ENCODE measurements at regions not wholly inside any gene's neighbourhood (a gene's known extent, or its start where the extent isn't known, plus 50 kb on each side); places are given as distances from the start of the nearest gene placed in this dataset.

DNA sequence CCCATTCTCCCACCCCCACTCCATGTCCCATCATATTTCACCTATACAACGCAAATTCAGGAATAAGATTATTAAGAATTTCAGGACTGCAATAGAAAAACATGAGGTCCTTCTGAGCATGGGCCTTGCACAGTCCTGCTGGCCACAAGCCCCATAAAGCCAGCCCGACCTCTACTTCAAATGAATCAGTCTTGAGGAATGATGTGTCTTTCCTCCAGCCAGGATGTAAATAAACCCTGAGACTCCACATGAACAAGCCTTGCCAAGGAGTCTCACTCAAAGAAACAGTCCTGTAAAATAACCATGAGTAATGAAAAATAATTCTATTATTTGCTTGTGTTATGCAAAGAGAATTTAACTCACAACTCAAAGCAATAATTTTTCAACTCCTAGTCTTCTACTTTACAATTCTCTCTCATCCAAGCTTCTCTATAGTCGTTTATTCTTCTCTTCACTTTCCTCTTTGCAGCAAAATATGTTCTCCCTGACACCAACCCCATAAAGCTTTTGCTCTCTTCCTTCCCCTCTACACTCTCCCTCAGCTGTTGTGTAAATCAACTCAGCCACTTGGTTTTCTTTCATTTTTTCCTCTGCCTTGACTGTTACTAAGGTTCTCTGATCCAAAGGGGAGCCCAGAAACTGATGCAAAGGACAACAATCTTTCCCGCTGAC, 140.1 kb upstream of the MOCS2 start:
- H3K4me1 ChIP-seq = no peaks in the 10 kb centered on the region
- H3K27me3 ChIP-seq = no peaks in the 10 kb centered on the region
- TF ChIP-seq, protein P1, sequence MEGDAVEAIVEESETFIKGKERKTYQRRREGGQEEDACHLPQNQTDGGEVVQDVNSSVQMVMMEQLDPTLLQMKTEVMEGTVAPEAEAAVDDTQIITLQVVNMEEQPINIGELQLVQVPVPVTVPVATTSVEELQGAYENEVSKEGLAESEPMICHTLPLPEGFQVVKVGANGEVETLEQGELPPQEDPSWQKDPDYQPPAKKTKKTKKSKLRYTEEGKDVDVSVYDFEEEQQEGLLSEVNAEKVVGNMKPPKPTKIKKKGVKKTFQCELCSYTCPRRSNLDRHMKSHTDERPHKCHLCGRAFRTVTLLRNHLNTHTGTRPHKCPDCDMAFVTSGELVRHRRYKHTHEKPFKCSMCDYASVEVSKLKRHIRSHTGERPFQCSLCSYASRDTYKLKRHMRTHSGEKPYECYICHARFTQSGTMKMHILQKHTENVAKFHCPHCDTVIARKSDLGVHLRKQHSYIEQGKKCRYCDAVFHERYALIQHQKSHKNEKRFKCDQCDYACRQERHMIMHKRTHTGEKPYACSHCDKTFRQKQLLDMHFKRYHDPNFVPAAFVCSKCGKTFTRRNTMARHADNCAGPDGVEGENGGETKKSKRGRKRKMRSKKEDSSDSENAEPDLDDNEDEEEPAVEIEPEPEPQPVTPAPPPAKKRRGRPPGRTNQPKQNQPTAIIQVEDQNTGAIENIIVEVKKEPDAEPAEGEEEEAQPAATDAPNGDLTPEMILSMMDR (IDR thresholded peaks at IDR 0.05) = no peak
- DNase-seq (ENCODE audit: low spot score) = no peak
- H3K9me3 ChIP-seq = no peaks in the 10 kb centered on the region
- H3K36me3 ChIP-seq = no peaks in the 10 kb centered on the region
- no peak overlapping the region for H3K4me3 ChIP-seq
- no peak overlapping the region for H3K27ac ChIP-seq

DNA sequence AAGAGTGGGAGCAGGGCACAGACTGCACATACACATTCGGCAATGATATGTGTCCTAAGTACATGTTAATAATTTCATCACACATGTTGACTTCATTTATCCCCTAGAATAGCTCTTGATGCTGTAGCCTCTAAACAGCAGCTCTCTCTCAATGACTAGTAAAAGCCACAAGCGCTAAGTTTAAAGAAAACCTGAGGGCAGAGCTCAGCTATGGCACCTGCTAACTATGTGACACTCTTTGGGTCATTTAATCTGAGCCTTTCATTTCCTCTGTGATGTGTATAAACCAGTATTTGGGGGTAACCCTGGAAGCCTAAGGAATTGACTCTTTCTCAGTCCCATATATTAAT, 140.6 kb upstream of the MOCS2 start:
- Histone ChIP-seq H3K4me3 (no peak overlapping the region), H3K36me3 (no peaks in the 10 kb centered on the region), H3K27ac (no peak overlapping the region), H3K27me3 (no peaks in the 10 kb centered on the region), H3K4me1 (no peaks in the 10 kb centered on the region), H3K9me3 (no peaks in the 10 kb centered on the region)
- DNase-seq (ENCODE audit: low spot score) = no peak
- TF ChIP-seq, protein P1 (IDR thresholded peaks at IDR 0.05) = no peak

DNA sequence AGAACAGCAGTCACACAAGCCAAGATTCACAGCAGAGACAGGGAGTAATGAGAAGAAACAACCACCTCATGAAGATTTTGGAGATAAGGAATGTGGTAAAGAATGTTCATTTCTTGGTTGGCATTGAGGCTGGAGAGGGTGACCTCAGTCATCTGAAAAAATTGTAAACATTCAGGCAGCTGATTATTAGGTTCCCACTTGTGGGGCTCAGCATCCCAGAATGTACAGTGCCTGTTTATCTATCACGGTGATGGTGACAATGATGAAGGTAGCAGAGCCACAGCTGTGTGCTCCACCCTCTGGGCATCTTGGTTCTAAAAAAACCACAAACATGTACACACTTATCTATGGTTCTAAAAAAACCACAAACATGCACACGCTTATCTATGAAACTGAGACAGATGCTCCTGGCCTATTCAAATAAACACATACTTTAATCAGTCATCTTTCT, 143.9 kb upstream of the MOCS2 start:
- Histone ChIP-seq H3K36me3 (no peaks in the 10 kb centered on the region), H3K4me1 (no peaks in the 10 kb centered on the region), H3K4me3 (no peak overlapping the region), H3K9me3 (no peaks in the 10 kb centered on the region), H3K27me3 (no peaks in the 10 kb centered on the region), H3K27ac (no peak overlapping the region)
- no peak for DNase-seq (ENCODE audit: low spot score)
- TF ChIP-seq, protein P1 (IDR thresholded peaks at IDR 0.05) = no peak

DNA sequence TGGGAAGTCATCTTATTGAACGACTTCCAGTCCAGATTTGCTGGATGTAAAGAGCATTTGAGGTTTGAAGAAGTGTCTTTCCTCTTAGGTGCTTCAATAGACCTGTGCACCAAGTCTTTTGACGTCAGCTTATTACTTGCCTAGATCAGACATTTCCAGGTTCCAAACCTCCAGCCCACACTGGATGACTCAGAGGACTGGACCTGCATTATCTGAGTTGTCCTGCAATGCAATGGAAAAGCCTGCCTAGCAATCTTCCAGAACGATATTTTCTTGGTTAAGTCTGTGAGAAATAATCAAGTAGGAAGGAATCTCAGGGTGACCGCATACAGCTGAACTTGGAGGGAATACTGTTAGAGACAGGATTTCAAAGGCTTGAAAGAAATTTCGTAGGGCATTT, 147.2 kb upstream of the MOCS2 start:
- Histone ChIP-seq H3K27me3 (no peaks in the 10 kb centered on the region), H3K4me3 (no peak overlapping the region), H3K4me1 (no peaks in the 10 kb centered on the region), H3K9me3 (no peaks in the 10 kb centered on the region), H3K36me3 (no peaks in the 10 kb centered on the region), H3K27ac (no peak overlapping the region)
- peak; percentile 59 for DNase-seq (ENCODE audit: low spot score)
- TF ChIP-seq, protein P1 (IDR thresholded peaks at IDR 0.05) = no peak

GRCh38 chr5:53257806-53258373, 148.3 kb upstream of the MOCS2 start:
- Histone ChIP-seq H3K36me3 (no peaks in the 10 kb centered on the region), H3K27ac (no peak overlapping the region), H3K9me3 (no peaks in the 10 kb centered on the region), H3K27me3 (no peaks in the 10 kb centered on the region), H3K4me3 (no peak overlapping the region), H3K4me1 (no peaks in the 10 kb centered on the region)
- DNase-seq (ENCODE audit: low spot score) = no peak
- TF ChIP-seq, protein P1 (IDR thresholded peaks at IDR 0.05) = no peak

- no peak for DNase-seq (ENCODE audit: low spot score)
- Histone ChIP-seq H3K9me3 (no peaks in the 10 kb centered on the region), H3K36me3 (no peaks in the 10 kb centered on the region), H3K4me1 (no peaks in the 10 kb centered on the region), H3K27ac (no peak overlapping the region), H3K4me3 (no peak overlapping the region), H3K27me3 (no peaks in the 10 kb centered on the region)
- TF ChIP-seq, protein P1 (IDR thresholded peaks at IDR 0.05) = no peak
Measured at GRCh38 chr5:53259176-53259575, 149.6 kb upstream of the MOCS2 start.

All from right atrium auricular region (tissue), 2 donors.